ENCODE measurements at regions not wholly inside any gene's neighbourhood (a gene's known extent, or its start where the extent isn't known, plus 50 kb on each side); places are given as distances from the start of the nearest gene placed in this dataset.
"Not testable (repeated sequence)": the region's sequence is repeated elsewhere in the genome, so short reads cannot be mapped to it uniquely, and the experiment has no call there.

DNA sequence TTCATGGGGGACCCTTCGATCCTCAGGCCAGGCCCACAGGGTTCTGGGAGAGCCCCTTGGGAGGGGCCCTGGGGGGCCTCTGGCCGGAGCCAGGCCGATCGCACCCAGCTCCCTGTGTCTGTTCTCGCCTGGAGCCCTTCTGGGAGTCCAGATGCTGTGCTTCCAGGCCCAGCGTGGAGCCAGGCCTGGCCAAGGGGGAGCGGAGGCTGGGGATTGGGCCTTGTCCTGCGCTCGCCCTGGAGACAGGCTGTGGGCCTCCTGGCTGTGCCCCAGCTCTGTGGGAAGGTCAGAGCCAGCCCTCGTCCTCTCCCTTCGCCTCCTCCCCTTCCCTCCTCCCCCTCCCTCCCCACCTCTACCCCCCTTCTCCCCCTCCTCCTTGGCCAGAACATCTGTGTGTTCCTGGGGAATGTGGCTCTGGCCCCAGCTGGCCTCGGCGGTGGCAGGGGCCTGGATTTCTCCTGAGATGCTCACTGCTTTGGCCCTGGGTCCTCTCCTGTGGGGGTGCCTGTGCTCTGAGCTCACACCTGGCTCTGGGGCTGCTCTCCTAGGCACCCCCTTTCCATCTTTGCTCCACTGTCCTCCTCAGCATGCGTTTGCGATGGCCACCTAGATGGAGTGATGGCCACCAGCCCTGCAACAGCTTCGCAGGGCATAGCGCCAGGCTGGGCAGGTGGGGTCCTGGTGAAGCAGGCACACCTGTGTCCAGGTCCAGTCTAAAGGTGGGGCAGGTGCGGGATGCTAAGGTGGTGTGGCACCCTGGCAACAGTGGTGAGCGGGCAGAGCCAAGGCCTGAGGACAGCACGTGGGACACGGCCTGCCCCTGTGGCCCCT, 90.6 kb upstream of the CIBAR2 start:
- intact Hi-C loops (cut with micrococcal nuclease): no loop called here

DNA sequence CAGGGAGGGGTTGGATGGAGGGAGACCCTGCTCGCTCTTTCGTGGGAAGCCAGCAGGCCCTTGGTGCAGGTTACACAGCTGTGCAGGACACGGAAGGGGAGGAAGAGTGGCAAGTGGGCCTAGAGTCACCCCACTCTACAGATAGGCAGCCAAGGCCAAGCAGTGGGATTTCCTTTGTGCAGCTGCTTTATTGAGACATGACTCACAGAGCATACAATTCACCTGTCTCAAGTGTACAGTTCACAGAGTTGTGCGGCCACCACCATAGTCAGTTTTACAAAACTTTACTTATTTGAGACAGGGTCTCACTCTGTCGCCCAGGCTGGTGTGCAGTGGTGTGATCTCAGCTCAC, 91.2 kb upstream of the CIBAR2 start:
- intact Hi-C loops (cut with micrococcal nuclease): no loop called here

- intact Hi-C loops (cut with micrococcal nuclease): no loop called here
Measured at GRCh38 chr16:85204242-85205010, 92.2 kb upstream of the CIBAR2 start.

DNA sequence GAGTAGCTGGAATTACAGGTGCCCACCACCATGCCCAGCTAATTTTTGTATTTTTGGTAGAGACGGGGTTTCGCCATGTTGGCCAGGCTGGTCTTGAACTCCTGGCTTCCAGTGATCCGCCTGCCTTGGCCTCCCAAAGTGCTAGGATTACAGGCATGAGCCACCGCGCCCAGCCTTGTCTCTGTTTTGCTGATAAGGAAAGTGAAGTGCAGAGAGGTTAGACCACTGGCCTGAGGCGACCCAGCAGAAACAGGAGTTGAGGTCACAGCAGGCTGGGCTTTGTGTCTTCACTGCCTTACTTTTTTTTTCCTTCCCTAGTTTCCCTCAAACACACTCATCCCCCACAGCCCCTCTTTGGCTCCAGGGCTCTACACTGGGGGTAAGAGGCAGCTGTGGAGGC, 93.0 kb upstream of the CIBAR2 start:
- intact Hi-C loops (cut with micrococcal nuclease): not testable (repeated sequence)

DNA sequence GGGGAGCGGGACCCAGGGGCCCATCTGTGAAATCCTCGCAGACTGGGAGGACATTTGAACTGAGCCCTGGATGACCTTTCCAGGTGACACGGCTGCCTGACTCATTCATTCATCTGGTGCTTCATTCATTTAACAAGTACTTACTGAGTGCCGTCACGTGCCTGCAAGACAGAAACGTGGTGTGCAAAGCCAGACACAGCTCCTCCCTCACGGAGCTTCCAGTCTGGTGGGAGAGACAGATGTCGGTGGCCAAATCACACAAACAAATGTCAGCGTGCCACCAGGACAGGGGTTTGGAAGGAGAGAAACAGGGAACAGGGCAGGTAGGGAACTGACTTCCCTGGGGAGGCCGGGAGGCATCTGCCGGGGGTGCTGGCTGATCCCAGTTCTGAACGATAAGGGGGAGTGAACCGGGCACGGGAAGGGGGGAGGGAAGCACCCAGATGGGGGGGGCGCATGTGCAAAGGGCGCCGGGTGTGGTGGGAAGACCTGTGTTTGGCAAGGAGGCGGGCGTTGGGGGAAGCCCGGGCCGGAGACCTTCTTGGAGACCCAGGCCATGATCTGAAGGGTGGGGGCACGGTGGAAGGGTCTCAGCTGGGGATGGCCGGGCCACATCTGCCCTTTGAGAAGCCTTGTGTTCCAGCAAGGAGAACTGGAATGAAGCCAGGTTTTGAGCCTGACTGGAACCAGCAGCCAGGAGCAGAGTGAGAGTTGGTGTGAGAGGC, 93.6 kb upstream of the CIBAR2 start:
- intact Hi-C loops (cut with micrococcal nuclease): no loop called here

DNA sequence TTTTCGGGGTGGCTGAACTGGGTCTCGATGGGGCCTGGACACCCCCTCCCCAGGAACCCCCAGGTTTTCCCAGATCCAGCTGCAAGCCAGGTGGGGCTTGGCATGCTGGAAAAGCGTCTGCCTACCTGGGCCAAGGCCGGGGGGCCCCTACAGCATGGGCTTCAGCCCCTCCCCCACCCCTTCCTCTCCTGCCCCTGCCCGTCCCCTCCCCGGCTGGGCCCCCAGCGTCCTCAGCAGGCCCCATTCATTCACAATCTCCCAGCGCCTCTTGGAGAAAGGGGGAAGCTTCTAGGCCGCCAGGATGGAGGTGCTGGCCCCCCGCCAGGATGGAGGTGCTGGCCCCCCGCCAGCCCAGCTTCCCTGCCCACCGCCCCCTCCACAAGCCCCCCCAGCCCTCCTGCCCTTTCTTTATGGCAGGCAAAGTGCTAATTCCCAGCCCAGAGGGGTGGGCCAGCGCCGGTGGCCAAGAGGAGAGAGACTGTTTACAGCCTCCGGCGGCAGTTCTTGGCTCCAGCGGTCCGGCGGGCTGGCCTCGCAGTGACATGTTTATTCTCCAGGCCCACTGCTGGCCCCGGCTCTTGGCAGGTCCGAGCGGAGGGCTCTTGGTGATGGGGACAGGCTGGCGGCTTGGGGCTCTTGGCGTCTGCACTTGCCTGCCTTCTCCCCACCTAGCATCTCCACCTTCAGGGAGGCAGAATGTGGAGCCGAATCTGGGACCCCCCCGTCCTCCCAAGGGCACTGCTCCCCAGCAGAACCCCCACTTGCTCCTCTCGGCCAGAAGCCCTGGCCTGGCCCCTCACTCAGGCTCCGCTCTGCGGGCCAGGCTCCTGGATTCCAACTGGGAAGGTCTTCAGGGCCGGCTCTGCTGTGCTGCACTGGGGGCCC, 94.4 kb upstream of the CIBAR2 start:
- intact Hi-C loops (cut with micrococcal nuclease): no loop called here

DNA sequence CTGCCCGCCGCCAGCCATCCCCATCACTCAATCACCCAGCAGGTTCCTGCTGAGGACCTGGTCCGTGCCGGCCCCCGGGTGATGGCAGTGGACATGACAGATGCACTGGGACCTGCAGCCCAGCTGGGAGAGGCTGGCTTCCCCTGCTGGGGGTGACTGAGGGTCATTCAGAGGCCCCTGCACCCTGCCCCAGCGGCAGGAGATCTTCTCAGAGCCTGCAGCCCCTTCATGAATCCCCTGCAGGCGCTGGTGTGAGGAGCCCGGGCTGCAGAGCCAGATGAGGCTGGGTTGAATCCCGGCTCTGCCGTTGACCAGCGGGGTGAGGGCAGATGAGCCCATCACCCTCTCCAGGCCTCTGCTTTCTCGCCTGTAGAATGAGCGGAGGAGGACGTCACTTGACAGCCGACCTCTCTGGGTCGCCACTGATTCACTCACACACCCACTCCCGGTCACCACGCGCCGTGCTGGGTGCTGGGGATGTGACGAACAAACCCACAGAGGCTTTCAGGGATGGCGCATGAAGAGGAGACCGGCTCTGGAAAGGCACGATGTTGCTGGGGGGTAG, 95.2 kb upstream of the CIBAR2 start:
- intact Hi-C loops (cut with micrococcal nuclease): no loop called here

GRCh38 chr16:85208181-85208580, 95.9 kb upstream of the CIBAR2 start:
- intact Hi-C loops (cut with micrococcal nuclease): no loop called here

DNA sequence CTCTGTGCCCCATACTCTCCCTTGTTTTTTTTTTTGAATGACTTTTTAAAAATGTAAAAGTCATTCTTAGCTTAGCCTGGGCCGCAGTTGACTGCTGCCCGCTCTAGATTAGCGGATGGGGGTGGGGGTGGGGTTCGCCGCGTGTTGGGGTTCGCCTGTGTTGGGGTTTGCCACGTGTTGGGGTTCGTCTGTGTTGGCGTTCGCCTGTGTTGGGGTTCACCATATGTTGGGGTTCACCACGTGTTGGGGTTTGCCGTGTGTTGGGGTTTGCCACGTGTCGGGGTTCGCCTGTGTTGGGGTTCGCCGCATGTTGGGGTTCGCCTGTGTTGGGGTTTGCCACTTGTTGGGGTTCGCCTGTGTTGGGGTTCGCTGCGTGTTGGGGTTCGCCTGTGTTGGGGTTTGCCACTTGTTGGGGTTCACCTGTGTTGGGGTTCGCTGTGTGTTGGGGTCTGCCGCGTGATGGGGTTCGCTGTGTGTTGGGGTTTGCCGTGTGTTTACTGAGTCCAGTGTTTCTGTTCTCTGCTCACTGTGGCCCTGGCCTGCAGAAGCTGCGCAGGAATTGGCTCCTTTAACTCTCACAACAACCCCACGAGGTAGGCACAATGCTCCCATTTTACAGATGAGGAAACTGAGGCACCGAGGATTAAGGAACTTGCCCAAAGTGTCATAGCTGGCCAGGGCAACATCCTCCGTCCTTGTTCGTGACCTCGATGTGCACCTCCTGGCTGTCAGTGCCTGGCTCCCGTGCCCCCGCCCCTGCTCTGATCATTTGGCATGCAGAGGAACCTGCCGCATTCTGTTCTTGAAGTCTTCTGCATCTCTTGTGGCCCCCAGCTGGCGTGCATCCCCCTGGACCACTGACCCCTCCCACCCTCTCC, 96.6 kb upstream of the CIBAR2 start:
- intact Hi-C loops (cut with micrococcal nuclease): no loop called here

DNA sequence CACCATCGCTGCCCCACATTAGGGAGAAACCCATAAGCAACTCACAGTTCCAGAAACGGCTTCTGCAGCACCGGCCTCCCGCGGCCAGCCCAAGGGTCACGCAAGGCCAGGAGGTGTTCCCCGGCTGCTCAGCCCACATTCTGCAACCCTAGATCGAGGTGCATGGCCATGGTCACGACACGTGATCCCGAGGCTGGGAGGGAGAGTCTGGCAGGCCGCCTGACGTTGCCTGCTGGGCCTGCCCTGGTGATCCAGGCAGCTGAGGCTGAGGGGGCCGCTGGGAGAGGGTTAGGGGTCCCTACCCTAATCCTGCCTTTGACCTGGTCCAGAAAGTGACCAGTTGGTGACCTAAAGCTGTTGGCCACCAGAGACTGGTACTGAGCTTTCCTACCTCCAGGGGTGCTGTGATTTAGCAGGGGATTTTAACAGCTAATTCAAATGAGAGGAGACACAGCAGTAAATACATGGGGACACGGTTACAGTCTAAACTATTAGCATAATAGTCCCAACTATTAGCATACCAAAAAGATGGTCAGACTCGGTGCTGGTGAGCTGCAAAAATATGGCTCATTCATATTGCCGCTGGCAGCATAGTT, 97.4 kb upstream of the CIBAR2 start:
- intact Hi-C loops (cut with micrococcal nuclease): no loop called here

- intact Hi-C loops (cut with micrococcal nuclease): no loop called here
Measured at GRCh38 chr16:85210423-85211169, 98.3 kb upstream of the CIBAR2 start.

DNA sequence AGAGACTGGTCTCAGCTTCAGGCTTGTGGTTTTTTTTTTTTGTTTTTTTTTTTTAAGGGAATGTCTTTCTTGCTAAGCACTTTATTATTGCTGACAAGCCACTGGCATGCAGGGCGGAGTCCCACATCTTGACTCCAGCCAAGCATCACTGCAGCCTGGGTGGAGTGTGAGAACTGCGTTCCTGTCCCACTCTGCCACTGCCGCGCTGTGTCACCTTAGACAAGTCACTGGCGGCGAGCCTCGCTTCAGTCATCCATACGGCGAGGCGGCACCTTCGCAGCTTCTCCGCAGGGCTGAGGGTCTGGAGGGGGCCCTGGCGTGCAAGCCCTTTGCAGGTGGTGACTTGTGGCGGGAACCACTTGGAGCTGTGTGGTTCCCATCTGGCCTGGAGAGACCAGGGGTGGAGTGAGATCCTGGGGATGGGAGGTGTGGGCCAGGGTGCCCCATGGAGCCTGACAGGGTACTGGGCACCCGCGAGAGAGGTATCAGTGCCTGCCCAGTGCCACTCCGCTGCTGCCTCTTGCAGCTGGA, 99.1 kb upstream of the CIBAR2 start:
- intact Hi-C loops (cut with micrococcal nuclease): no loop called here

- intact Hi-C loops (cut with micrococcal nuclease): no loop called here
Measured at GRCh38 chr16:85213926-85214675, 101.8 kb upstream of the CIBAR2 start.

DNA sequence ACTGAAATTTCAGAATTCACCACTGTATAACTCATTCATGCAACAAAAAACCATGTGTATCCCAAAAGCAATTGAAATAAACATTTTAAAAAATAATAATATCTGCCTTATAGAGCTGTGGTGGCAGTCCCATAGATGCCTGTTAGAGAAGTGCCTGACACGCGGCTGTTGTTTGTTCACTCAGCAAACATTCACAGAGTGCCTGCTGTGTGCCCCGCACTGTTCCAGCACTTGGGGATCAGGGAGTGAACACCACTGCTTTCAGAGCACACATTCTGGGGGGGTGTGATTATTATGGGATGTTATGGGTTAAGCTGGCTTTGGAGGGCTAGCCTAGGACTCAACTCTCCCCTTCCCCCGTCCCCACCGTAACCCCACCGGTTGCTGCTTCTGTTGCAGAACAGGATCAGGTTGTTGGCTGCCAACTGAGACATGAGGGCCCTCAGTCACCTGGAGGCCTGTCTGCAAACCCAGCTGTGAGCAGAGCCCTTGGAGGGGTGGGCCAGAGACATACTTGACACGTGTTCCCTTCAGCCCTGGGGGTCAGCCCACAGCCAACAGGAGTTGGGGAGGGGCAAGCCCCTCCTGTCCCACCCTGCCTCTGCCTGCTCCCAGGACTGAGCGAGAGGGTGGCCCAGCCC, 103.3 kb upstream of the CIBAR2 start:
- intact Hi-C loops (cut with micrococcal nuclease): no loop called here

- intact Hi-C loops (cut with micrococcal nuclease): no loop called here
Measured at GRCh38 chr16:85216522-85217375, 104.5 kb upstream of the CIBAR2 start.

GRCh38 chr16:85220125-85220839, 108.0 kb upstream of the CIBAR2 start:
- intact Hi-C loops (cut with micrococcal nuclease): no loop called here
